Activated B cell treated with CpG ODN at 0.5 μM for 24 hours (primary cell): ENCODE measurements at regions not wholly inside any gene's neighbourhood (a gene's known extent, or its start where the extent isn't known, plus 50 kb on each side); places are given as distances from the start of the nearest gene placed in this dataset.

ENCODE experiments used
- ATAC-seq: fragments of 200-7000 bp; cut with Tn5 transposase; one replicate; pipeline ENCODE4 v1.10.0; 2021; ENCODE audit warnings: low read depth, mild to moderate bottlenecking, moderate library complexity
- CTCF ChIA-PET: fragments of 350-600 bp; sonication (Branson Sonifier 250); formaldehyde crosslinking; loops from one replicate; lab custom pipeline; 2021; ENCODE audit warnings: antibody characterized with exemption; lab: Charles Lee
- POLR2A ChIA-PET: fragments of 350-600 bp; sonication (Branson Sonifier 250); formaldehyde crosslinking; loops from one replicate; lab custom pipeline; 2021; ENCODE audit warnings: antibody characterized with exemption; lab: Charles Lee
- DNase-seq: peaks from one replicate; pipeline ENCODE4 v3.0.0; 2022
- H3K27ac Mint-ChIP-seq: one replicate; pipeline ENCODE4 v1.8.0; 2020; ENCODE audit warnings: mixed read lengths
- H3K27me3 Mint-ChIP-seq: one replicate; pipeline ENCODE4 v1.8.0; 2021; ENCODE audit warnings: mixed read lengths
- H3K36me3 Mint-ChIP-seq: one replicate; pipeline ENCODE4 v1.8.0; 2021; ENCODE audit warnings: low read depth, mixed read lengths
- H3K4me1 Mint-ChIP-seq: one replicate; pipeline ENCODE4 v1.8.0; 2021; ENCODE audit warnings: mixed read lengths
- H3K4me3 Mint-ChIP-seq: one replicate; pipeline ENCODE4 v1.8.0; 2020; ENCODE audit warnings: mild to moderate bottlenecking, mixed read lengths
- H3K9me3 Mint-ChIP-seq: one replicate; pipeline ENCODE4 v1.8.0; 2020; ENCODE audit warnings: mixed read lengths
- intact Hi-C: fragments of 100-400 bp; cut with micrococcal nuclease; formaldehyde crosslinking; loops from one replicate; pipeline ENCODE4 v1.15.1; 2024
- TF ChIP-seq, protein P1 (sequence below): fragments of 200-600 bp; IDR thresholded peaks from one replicate; pipeline ENCODE4 v1.8.0; 2022; ENCODE audit warnings: antibody characterized with exemption, mild to moderate bottlenecking

DNA sequence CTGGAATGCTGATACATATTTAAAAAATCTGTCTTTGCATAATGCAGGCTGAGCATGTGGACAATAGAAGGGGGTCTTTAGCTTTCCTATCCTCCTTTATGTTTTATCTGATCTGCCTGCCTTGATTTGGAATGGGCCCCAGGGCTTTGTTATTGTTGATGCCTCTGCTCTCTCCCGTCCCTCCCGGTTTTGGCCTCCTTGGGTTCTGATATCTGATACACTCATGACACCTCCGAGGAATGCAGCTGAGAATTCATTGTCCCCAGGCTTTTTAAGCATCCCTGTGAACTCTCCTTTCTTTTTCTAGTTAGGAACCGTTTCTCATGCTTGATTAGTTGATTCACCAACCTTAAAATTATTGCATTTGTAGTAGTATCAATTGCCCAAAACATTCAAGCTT is 185.5 kb upstream of the RALGAPA2 start:
- peaks cover 2% of the 10 kb centered on the region for H3K27me3 Mint-ChIP-seq
- POLR2A ChIA-PET = no interaction called here
- CTCF ChIA-PET = no interaction called here

DNA sequence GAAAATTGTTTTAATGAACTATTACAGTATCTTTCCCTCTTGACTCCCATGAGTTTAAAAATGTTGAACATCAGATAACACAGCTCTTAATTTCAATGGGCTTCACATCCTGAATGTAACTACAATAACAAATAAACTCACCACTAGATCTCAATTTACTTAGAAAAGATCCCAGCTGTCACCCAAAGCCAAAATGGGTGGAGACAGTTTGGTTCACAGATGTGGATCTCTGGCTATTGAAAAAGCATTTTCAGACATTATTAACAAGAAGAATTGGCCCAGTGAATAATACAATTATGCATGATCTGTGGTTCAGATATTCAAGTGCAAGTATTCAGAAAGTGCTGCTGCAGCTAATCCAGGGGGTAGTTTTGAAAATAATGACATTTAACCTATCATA is 184.7 kb upstream of the RALGAPA2 start:
- no peaks in the 10 kb centered on the region for H3K4me1 Mint-ChIP-seq
- H3K27ac Mint-ChIP-seq = no peak overlapping the region
- ATAC-seq (no peak), DNase-seq (no peak)
- intact Hi-C loops = no loop called here
- TF ChIP-seq, protein P1, sequence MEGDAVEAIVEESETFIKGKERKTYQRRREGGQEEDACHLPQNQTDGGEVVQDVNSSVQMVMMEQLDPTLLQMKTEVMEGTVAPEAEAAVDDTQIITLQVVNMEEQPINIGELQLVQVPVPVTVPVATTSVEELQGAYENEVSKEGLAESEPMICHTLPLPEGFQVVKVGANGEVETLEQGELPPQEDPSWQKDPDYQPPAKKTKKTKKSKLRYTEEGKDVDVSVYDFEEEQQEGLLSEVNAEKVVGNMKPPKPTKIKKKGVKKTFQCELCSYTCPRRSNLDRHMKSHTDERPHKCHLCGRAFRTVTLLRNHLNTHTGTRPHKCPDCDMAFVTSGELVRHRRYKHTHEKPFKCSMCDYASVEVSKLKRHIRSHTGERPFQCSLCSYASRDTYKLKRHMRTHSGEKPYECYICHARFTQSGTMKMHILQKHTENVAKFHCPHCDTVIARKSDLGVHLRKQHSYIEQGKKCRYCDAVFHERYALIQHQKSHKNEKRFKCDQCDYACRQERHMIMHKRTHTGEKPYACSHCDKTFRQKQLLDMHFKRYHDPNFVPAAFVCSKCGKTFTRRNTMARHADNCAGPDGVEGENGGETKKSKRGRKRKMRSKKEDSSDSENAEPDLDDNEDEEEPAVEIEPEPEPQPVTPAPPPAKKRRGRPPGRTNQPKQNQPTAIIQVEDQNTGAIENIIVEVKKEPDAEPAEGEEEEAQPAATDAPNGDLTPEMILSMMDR = no peak
- H3K9me3 Mint-ChIP-seq = no peaks in the 10 kb centered on the region
- no peak overlapping the region for H3K4me3 Mint-ChIP-seq
- peaks cover 2% of the 10 kb centered on the region for H3K27me3 Mint-ChIP-seq
- H3K36me3 Mint-ChIP-seq = no peaks in the 10 kb centered on the region
- ChIA-PET CTCF (no interaction called here), POLR2A (no interaction called here)

More for the DNA sequence above, 185.5 kb upstream of the RALGAPA2 start:
- intact Hi-C loops = no loop called here
- no peak for ATAC-seq
- H3K4me3 Mint-ChIP-seq = no peak overlapping the region
- H3K36me3 Mint-ChIP-seq = no peaks in the 10 kb centered on the region
- no peak overlapping the region for H3K27ac Mint-ChIP-seq
- TF ChIP-seq, protein P1 = no peak
- no peak for DNase-seq
- H3K9me3 Mint-ChIP-seq = no peaks in the 10 kb centered on the region
- no peaks in the 10 kb centered on the region for H3K4me1 Mint-ChIP-seq

DNA sequence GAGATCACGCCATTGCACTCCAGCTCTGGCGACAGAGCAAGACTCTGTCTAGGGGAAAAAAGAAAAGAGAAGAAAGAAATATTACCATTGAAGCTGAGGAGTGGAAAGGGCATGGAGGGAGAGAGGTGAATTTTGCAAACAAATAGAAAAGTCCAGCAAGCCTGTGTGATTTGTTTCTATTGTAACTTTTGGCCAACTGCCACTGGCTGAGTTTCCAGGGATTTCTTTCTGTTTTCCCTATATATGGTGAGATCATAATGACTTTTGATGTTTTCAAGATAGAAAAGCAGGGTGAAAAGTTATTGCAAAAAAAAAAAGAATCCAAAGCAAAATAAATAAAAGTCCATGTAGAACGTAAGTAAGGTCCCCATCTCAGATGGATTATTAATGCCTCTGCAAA is 184.2 kb upstream of the RALGAPA2 start:
- H3K4me1 Mint-ChIP-seq = no peaks in the 10 kb centered on the region
- TF ChIP-seq, protein P1 = no peak
- ChIA-PET POLR2A (no interaction called here), CTCF (no interaction called here)
- H3K9me3 Mint-ChIP-seq = no peaks in the 10 kb centered on the region
- intact Hi-C loops = no loop called here
- H3K27ac Mint-ChIP-seq = no peak overlapping the region
- ATAC-seq (no peak), DNase-seq (no peak)
- no peak overlapping the region for H3K4me3 Mint-ChIP-seq
- peaks cover 2% of the 10 kb centered on the region for H3K27me3 Mint-ChIP-seq
- H3K36me3 Mint-ChIP-seq = no peaks in the 10 kb centered on the region

DNA sequence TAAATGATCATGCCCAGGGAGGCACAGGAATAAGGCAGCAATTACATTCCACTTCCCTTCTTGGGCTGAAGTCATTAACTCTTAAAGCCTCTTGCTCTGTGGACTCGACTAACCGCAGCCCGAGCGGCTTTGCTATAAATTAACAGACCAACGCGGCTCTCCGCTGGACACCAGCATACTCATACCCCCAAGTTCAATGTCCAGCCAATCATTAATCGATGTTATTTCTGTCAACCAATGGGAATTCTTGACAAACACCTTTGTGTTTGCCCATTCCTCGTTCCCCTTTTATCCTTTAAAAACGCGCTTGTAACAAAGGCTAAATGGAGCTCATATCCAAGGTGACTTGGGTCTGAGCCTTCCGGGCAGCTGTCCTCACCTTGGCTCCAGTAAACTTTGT is 183.1 kb upstream of the RALGAPA2 start:
- ChIA-PET POLR2A (no interaction called here), CTCF (no interaction called here)
- peaks cover 2% of the 10 kb centered on the region for H3K27me3 Mint-ChIP-seq
- intact Hi-C loops = no loop called here
- TF ChIP-seq, protein P1 = no peak
- no peak overlapping the region for H3K27ac Mint-ChIP-seq
- H3K36me3 Mint-ChIP-seq = no peaks in the 10 kb centered on the region
- ATAC-seq (no peak), DNase-seq (no peak)
- H3K9me3 Mint-ChIP-seq = no peaks in the 10 kb centered on the region
- no peaks in the 10 kb centered on the region for H3K4me1 Mint-ChIP-seq
- H3K4me3 Mint-ChIP-seq = no peak overlapping the region

DNA sequence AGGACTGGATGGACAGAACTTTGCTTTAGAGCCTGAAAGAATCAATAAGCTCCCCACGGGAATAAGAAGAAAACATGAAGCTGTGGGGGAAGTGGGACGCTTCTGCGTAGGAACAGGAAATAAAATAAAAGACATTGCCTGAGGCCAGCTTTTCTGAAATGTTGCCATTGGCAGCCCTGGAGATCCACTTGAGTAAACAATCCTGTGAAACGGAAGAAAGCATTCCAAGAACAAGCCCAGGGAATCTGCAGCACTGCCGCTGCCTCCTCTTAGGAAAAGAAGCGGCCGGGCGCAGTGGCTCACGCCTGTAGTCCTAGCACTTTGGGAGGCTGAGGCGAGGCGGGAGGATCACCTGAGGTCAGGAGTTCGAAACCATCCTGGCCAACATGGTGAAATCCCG is 182.3 kb upstream of the RALGAPA2 start:
- intact Hi-C loops = no loop called here
- Mint-ChIP-seq H3K9me3 (no peaks in the 10 kb centered on the region), H3K4me1 (no peaks in the 10 kb centered on the region), H3K27me3 (peaks cover 2% of the 10 kb centered on the region), H3K36me3 (no peaks in the 10 kb centered on the region), H3K4me3 (no peak overlapping the region), H3K27ac (no peak overlapping the region)
- DNase-seq (no peak), ATAC-seq (no peak)
- ChIA-PET POLR2A (no interaction called here), CTCF (no interaction called here)
- TF ChIP-seq, protein P1 = no peak
